Hematopoietic multipotent progenitor cell treated with erythropoietin and hydrocortisone succinate and interleukin-3 and kit ligand, for 4 days (in vitro differentiated cells): ENCODE measurements at regions not wholly inside any gene's neighbourhood (a gene's known extent, or its start where the extent isn't known, plus 50 kb on each side); places are given as distances from the start of the nearest gene placed in this dataset.
"Not testable (repeated sequence)": the region's sequence is repeated elsewhere in the genome, so short reads cannot be mapped to it uniquely, and the experiment has no call there.

Experiments used
- DNase-seq: peaks from one replicate; pipeline ENCODE4 v3.0.0-alpha.2; 2015

DNA sequence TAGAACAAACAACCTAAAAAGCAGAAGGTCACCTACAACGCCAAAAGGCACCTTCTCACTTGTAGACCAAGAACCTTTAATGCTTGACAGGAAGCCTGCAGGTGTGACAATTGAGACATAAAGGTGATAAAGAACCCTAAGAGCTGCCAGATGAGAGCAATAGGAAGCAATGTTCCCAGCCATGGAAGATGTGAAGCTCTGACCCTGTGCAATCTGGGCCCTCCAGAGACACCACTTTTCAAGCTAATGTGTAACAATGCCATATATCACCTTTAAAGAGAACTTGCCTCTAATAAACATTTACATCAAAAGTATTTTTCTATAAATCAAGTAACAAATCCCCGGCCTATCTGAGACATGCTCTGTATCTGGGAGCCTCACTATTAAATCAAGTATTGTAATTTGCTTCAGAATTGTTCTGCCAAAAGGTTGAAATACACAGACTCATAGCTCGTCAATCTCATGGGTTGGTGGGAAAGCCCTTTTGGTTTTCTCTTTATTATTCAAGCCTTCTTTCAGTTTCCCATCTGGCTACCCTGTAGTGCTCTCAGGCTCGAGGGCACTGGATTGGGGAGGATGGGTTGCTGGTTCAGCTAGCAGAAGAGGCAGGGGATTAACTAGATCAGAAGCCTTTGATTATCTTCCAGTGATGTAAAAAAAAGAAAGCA is 368.9 kb downstream of the BUD13 start:
- no peak for DNase-seq

DNA sequence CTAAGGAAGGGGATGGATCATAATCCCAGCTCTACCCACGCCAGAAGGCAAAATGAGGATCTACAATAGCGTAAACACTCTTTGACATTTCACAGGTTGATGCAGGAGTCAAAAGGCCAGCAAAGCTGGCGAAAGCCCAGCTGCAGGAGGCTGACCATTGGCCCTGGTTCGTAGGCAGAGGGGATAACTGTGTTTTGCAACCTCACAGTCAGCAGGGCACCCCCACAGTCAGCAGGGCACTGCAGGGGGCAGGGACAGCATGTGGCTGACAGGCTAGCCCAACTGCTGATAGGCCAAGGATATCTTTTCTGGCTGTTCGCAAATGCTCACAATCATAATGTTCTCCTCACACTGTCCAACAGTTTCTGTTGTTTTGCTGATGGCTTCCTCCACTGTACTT is 372.7 kb downstream of the BUD13 start:
- DNase-seq, result no peak

- DNase-seq, result no peak
Measured at GRCh38 chr11:116397602-116398084, 375.1 kb downstream of the BUD13 start.

- no peak for DNase-seq
Measured at GRCh38 chr11:116396331-116396730, 376.5 kb downstream of the BUD13 start.

- no peak for DNase-seq
Measured at GRCh38 chr11:116394022-116394421, 378.8 kb downstream of the BUD13 start.

- no peak for DNase-seq
Measured at GRCh38 chr11:116390963-116391362, 381.8 kb downstream of the BUD13 start.

DNA sequence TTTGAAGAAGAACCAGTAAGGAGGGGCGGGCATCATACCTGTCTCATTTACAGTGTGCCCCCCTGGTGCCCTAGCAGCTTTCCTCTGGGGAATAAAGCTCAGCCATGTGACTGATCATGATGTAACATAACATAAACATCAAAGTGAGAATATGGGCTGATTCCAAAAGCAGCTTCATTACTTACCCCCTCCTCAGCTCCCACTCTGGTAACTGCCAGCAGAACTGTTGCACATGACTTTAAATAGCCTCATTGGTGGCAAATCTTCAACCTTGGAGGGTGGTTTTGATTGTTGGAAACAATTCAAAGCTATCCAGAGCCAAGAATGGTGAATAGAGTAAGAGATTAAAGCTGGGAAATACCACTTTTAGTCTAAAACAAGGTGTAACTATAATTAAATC is 384.6 kb downstream of the BUD13 start:
- no peak for DNase-seq

DNA sequence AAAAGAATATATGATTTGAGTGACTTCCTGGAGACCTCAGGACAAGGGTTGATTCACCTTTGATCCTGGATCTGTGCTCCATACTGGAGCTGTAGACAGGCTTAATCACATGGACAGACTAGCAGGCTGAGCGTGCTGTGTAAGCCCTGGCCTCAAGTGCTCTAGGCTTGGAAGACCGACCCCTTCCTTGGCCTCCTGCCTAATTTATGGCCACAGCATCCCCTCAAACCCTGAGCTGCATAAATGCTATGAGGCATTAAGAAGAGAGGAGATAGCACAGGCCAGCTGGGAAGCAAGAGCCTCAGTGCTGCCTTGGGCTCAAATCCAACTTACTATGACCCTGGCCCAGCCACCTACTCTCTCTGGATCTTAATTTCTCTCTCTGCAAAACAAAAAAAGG is 385.1 kb downstream of the BUD13 start:
- no peak for DNase-seq

DNA sequence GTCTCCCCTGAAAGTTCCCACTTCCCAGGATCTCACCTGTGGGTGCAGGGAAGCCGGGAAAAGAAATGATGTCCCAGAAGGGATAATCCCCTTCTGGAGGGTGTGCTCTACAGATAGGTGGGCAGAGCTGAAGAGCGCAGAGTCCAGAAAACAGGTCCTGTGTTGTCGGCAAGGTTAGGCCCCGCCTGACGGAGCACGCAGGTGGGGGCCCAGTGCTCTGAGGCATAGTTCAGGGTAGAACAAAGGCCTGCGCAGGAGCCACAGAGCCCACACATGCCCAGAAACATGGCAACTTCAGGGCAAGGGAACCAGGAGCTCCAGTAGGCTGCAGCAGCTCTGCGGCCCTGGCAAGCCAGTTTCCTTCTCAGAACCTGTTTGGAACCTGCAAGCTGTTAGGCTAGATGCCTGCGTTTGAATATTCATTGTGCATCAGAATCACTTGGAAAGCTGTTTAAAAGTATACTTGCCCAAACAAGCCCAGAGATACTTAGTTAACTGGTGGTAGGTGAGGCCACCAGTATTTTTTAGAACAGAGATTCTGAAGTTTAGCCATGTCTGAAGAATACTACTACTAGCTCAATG is 386.6 kb downstream of the BUD13 start:
- no peak for DNase-seq

DNA sequence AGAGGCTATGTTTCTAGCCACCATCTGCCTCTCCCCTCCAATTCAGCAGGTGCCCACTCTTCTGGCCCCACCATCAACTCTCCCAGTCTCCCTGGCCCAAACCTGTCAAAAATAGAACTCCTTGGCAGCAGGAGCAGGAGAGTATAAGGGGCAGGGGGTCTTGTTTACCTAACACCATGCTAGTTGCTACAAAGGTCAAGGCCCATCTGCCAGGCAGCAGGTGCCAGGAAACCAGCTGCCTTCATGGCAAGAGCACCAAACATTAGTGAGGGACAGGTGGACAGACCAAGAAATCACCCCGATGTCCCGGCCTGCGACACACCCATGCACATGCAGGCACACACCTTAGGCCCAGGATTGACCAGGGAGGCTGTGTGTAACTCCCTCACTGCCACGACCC is 387.9 kb downstream of the BUD13 start:
- DNase-seq, result no peak

- no peak for DNase-seq
Measured at GRCh38 chr11:116384407-116384806, 388.4 kb downstream of the BUD13 start.

DNA sequence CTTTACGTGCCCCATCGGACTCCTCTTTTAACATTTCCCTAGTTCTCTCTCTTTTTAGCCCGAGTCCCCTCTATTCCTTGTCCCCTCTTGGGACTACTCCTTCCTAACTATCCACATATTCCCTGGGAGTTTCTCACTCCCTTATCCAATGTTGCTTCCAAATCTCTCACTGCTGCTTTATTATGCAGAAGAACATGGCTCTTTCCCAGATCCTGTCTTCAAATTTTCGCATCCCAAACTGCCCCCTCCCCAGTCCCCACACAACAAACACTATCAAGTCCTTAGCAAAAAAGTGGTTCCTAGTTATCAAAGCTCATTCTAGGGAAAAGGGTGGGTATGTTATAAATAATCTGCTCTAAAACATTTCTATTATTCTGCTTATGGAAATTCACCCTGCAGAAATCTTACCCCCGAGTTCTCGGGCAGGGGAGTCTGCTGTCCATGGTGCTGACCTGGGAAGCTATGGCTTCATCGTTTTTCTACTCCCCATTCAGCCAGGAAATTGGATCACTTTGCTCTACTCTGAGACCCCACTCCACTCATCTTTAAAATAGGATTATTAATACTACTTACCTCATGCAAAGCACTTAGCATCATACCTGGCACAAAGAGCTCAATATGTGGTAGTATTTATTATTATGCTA is 393.5 kb downstream of the BUD13 start:
- DNase-seq, result peak; percentile 61

DNA sequence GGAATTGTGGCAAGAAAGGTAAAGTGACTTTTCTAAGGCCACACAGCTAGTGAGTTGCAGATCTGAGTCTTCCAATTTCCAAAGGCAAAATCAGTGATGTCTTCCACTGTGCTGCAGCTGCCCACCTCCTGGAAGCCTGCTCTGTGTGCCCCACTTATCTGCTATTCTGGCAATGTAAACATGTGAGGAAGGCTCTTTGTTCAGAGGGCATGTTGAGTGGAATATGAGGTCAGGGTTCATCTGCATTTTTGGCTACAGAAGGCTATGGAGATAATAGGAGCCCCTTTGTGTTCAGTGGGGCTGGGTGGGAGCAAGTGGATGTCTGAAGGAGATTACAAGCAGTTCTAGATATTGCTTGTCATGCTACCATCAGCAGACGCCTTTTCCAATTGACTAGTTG is 396.2 kb downstream of the BUD13 start:
- no peak for DNase-seq

DNA sequence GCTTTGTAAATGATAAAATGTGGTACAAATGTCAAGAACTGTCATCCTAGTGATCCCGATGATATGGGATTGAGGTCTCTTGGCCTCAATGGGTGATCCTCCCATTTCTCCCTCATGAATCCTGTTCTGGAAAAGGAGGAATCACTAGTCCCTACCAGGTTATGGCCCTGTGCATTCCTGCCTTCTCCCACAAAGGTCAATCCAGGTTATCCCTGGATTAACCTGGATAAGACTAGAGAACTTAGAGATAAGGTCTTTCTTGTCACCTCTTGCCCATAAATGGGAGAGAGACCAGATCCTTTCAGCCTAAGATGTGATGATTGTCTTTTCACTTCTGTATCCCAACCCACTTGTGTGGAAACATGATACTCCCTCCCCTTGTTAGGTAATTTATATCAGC is 396.7 kb downstream of the BUD13 start:
- no peak for DNase-seq

GRCh38 chr11:116375221-116375620 is 397.6 kb downstream of the BUD13 start:
- DNase-seq, result no peak

DNA sequence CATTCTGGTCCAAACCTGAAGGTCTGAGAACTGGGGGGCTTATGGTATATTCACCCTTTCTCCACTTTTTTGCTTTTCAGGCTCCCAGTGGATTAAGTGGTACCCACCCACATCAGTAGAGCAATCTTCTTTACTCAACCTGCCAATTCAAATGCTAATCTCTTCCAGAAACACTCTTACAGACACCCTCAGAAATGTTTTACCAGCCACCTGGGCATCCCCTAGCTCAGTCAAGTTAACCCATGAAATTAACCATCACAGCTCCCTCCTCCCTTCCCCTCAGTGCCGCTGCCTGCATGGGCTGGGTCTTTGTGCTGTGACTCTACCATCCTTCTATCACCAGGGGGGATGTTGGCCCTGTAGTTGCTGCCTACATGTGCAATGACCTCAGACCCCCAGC is 398.7 kb downstream of the BUD13 start:
- DNase-seq, result no peak

DNA sequence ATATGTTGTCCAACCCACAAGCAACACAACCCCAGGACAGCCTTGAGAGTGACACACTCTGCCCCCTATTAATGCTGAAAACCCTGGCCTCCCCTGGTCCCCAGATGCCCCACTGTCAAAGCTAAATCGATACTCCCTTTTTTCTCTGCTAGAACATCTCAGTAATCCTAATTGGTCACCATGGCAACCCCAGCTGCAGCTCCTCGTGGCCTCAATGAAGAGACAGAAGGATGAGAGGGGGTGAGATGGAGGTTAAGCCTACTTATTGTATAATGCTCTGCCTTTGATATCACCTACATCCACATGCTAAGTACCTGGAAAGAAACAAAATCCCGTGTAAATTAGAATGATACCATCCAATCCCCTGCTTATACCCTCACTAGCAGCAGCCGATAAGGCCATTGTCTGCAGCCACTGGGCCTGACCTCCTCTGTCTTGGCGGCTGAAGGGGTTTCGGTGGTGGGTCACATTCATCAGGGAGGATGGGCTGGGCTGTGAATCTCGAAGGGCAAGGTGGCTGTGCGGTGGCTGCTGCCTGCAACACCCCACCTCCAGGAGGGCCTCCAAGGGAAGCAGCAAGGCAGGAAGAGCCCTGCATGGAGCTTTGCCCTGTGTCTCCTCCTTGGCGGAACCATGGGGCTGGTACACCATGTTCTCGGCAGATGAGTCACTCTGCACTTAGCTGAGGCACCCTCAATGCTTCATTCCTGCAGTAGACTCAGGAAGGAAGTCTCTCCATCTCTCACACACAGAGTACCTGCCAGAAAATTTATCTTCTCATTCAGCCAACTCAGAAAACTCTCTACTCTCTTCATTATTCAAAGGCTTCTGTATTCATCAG is 399.5 kb downstream of the BUD13 start:
- DNase-seq, result no peak

- no peak for DNase-seq
Measured at GRCh38 chr11:116371146-116371545, 401.6 kb downstream of the BUD13 start.

DNA sequence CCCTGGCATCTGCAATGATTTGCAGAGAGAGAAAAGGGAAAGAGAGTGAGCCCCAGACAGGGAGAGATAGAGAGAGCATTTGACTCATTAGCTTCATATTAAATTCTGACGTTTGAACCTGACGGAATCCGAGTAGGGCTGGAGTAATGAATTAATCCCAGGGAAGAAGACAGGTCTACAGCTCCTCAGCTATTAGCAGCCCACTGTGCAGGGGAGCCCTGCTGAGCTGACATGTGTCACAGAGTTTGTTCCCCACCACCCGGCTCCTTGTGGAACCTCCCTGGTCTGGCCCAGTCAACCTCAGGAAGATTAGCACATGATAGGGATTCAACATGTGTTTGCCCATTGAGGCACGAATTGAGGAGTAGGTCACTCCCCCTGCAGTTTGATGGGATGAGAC is 404.0 kb downstream of the BUD13 start:
- DNase-seq, result no peak

DNA sequence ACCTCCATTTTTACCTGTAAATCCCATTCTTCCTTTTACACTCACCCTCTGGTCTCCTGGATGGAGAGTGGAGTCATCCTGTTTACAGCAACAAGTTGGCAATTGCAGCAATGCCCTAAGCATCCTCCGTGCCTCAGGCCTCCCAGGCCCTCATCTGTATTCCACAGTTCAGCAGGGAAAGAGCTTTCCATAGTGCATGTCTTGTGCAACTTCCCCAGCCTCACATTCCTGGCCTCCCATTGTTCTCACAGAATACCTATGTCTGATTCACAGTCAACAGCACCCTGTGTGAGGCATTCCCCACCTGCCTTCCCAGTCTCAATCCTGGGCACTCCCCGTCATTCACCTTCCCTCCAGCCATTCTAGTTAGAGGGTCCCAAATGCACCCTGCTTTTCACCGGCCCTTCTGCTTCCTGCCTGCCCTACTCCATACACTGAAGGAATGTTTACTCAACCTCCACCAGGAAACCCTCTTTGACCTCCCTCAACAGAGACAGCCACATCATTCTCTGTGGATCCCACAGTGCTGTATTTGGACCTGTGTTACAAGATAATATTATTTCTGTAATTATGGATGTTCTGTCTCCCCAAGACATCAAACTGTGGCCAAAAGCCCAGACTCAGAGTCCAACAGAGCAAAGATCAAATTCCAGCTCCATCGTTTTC is 405.7 kb downstream of the BUD13 start:
- no peak for DNase-seq

GRCh38 chr11:116366451-116366850 is 406.3 kb downstream of the BUD13 start:
- DNase-seq, result no peak

DNA sequence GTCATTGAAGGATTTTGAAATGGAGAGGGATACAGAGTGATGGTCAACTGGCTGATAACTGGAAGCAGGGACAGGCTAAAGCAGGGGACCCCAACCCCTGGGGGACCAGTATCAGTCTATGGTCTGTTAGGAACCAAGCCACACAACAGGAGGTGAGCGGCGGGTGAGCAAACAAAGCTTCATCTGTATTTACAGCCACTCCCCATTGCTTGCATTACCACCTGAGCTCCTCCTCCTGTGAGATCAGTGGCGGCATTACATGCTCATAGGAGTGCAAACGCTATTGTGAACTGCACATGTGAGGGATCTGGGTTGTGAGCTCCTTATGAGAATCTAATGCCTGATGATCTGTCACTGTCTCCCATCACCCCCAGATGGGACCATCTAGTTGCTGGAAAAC is 407.9 kb downstream of the BUD13 start:
- DNase-seq, result not testable (repeated sequence)

DNA sequence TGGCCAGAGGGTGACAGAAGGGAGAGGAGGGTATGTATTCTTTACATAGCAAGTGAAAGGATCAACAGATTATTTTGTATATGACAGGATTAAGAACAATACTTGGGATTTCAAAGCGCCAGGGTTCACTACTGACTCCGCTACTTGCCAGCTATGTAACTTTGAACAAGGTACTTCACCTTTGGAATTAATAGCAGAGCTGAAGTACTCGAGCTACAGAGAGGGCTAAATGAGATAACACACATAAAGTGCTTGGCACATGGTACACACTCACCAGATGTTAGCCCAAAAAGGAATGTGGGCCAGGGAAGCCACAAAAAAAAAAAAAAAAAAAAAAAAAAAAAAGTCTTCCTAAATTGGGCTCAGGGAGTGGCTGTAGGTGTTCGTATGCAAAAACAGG is 408.4 kb downstream of the BUD13 start:
- no peak for DNase-seq
